ENCODE measurements at regions not wholly inside any gene's neighbourhood (a gene's known extent, or its start where the extent isn't known, plus 50 kb on each side); places are given as distances from the start of the nearest gene placed in this dataset.

GRCh38 chr2:196249171-196249570 is 77.8 kb upstream of the STK17B start:
- DNase-seq (ENCODE audit: low spot score) = no peak

GRCh38 chr2:196249860-196250259 is 78.5 kb upstream of the STK17B start:
- no peak for DNase-seq (ENCODE audit: low spot score)

- no peak for DNase-seq (ENCODE audit: low spot score)
These were observed 79.8 kb upstream of the STK17B start for GRCh38 chr2:196251132-196251531.

GRCh38 chr2:196252408-196253115 is 81.2 kb upstream of the STK17B start:
- DNase-seq (ENCODE audit: low spot score) = no peak

GRCh38 chr2:196253116-196253480 is 81.7 kb upstream of the STK17B start:
- DNase-seq (ENCODE audit: low spot score) = no peak

GRCh38 chr2:196256585-196256984 is 85.2 kb upstream of the STK17B start:
- DNase-seq (ENCODE audit: low spot score) = no peak

- DNase-seq (ENCODE audit: low spot score) = no peak
These were observed 85.7 kb upstream of the STK17B start for GRCh38 chr2:196257086-196257485.

GRCh38 chr2:196258407-196258806 is 87.0 kb upstream of the STK17B start:
- DNase-seq (ENCODE audit: low spot score) = no peak

- DNase-seq (ENCODE audit: low spot score) = peak; percentile 58
These were observed 88.4 kb upstream of the STK17B start for GRCh38 chr2:196259507-196260481.

- no peak for DNase-seq (ENCODE audit: low spot score)
These were observed 89.2 kb upstream of the STK17B start for GRCh38 chr2:196260546-196260945.

GRCh38 chr2:196262606-196263005 is 91.2 kb upstream of the STK17B start:
- DNase-seq (ENCODE audit: low spot score) = no peak

- DNase-seq (ENCODE audit: low spot score) = no peak
These were observed 91.9 kb upstream of the STK17B start for GRCh38 chr2:196263181-196263747.

- DNase-seq (ENCODE audit: low spot score) = no peak
These were observed 95.0 kb upstream of the STK17B start for GRCh38 chr2:196266351-196266750.

GRCh38 chr2:196266855-196267254 is 95.5 kb upstream of the STK17B start:
- DNase-seq (ENCODE audit: low spot score) = no peak

GRCh38 chr2:196268025-196268424 is 96.6 kb upstream of the STK17B start:
- no peak for DNase-seq (ENCODE audit: low spot score)

- no peak for DNase-seq (ENCODE audit: low spot score)
These were observed 97.4 kb upstream of the STK17B start for GRCh38 chr2:196268538-196269338.

GRCh38 chr2:196271795-196272194 is 100.4 kb upstream of the STK17B start:
- DNase-seq (ENCODE audit: low spot score) = no peak

- DNase-seq (ENCODE audit: low spot score) = no peak
These were observed 103.0 kb upstream of the STK17B start for GRCh38 chr2:196274387-196274809.

GRCh38 chr2:196275646-196276352 is 104.4 kb upstream of the STK17B start:
- peak; percentile 38 for DNase-seq (ENCODE audit: low spot score)

- peak; percentile 92 for DNase-seq (ENCODE audit: low spot score)
These were observed 105.0 kb upstream of the STK17B start for GRCh38 chr2:196276421-196276820.

GRCh38 chr2:196277002-196277401 is 105.6 kb upstream of the STK17B start:
- DNase-seq (ENCODE audit: low spot score) = no peak
